KMS-11 (cell line): ENCODE measurements at regions not wholly inside any gene's neighbourhood (a gene's known extent, or its start where the extent isn't known, plus 50 kb on each side); places are given as distances from the start of the nearest gene placed in this dataset.

Experiments
- H2AFZ ChIP-seq: fragments of 200-600 bp; sonication (generic); 2 replicates; pipeline ENCODE4 v1.6.1; 2016; ENCODE audit warnings: antibody characterized with exemption, mixed run types, low read depth
- H3K27ac ChIP-seq: fragments of 200-600 bp; sonication (generic); 2 replicates; pipeline ENCODE4 v1.6.1; 2016; ENCODE audit warnings: mild to moderate bottlenecking, mixed run types
- H3K27me3 ChIP-seq: fragments of 200-600 bp; sonication (generic); 2 replicates; pipeline ENCODE4 v1.6.1; 2017; ENCODE audit warnings: mild to moderate bottlenecking, low read depth, mixed run types, moderate library complexity; ENCODE audit not compliant: insufficient read depth
- H3K36me3 ChIP-seq: fragments of 200-600 bp; sonication (generic); 2 replicates; pipeline ENCODE4 v1.6.1; 2017; ENCODE audit warnings: mild to moderate bottlenecking, mixed run types; ENCODE audit not compliant: insufficient read depth
- H3K4me1 ChIP-seq: fragments of 200-600 bp; sonication (generic); 2 replicates; pipeline ENCODE4 v1.6.1; 2016; ENCODE audit warnings: mild to moderate bottlenecking, low read depth, mixed run types; ENCODE audit not compliant: poor library complexity, severe bottlenecking
- H3K4me2 ChIP-seq: fragments of 200-600 bp; sonication (generic); 2 replicates; pipeline ENCODE4 v1.7.0; 2016; ENCODE audit warnings: mild to moderate bottlenecking, mixed run types
- H3K4me3 ChIP-seq: fragments of 200-600 bp; sonication (generic); IDR thresholded peaks from 2 replicates; pipeline ENCODE4 v1.6.1; 2017; ENCODE audit warnings: low read depth, low read length, mixed read lengths; ENCODE audit not compliant: insufficient read depth
- H3K79me2 ChIP-seq: fragments of 200-600 bp; sonication (generic); 2 replicates; pipeline ENCODE4 v1.6.1; 2016; ENCODE audit warnings: low read depth, mixed run types; ENCODE audit not compliant: insufficient read depth
- H3K9ac ChIP-seq: fragments of 200-600 bp; sonication (generic); 2 replicates; pipeline ENCODE4 v1.6.1; 2016; ENCODE audit warnings: mild to moderate bottlenecking, mixed run types
- H4K20me1 ChIP-seq: fragments of 200-600 bp; sonication (generic); 2 replicates; pipeline ENCODE4 v1.6.1; 2016; ENCODE audit warnings: mild to moderate bottlenecking, mixed run types; ENCODE audit not compliant: insufficient read depth
- TF ChIP-seq, protein P1 (sequence below): fragments of 200-600 bp; sonication (generic); conservative IDR thresholded peaks from 2 replicates; pipeline ENCODE4 v1.6.1; 2017; ENCODE audit warnings: low read depth, mild to moderate bottlenecking, antibody characterized with exemption, low read length, moderate library complexity, mixed read lengths

DNA sequence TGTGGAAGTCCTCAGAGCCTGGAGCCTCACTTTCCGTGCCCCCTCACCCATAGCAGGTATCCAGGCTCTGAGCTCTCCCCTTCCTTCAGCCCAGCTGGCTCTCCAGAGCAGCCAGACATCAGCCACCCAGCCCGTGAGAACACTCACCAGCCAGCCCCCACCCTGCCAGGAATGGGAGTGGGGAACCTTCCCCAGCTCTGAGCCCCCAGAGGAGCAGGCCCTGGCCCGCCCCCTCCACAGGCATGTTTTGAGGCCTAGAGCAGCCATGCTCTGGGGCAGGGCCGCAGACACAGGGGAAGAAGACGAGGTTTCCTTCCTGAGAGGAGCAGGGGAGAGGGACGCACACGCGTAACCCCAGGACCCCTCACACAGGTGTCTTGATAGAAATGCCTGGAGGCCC, 70.0 kb upstream of the COL13A1 start:
- H3K9ac ChIP-seq: no peak overlapping the region
- H4K20me1 ChIP-seq: no peaks in the 10 kb centered on the region
- no peak overlapping the region for H3K27ac ChIP-seq
- H3K79me2 ChIP-seq: no peaks in the 10 kb centered on the region
- peaks cover 21% of the 10 kb centered on the region for H3K4me1 ChIP-seq
- H3K4me2 ChIP-seq: no peak overlapping the region
- peaks cover 76% of the 10 kb centered on the region for H3K27me3 ChIP-seq
- no peak overlapping the region for H3K4me3 ChIP-seq
- H3K36me3 ChIP-seq: no peaks in the 10 kb centered on the region
- no peak overlapping the region for H2AFZ ChIP-seq
- TF ChIP-seq, protein P1, sequence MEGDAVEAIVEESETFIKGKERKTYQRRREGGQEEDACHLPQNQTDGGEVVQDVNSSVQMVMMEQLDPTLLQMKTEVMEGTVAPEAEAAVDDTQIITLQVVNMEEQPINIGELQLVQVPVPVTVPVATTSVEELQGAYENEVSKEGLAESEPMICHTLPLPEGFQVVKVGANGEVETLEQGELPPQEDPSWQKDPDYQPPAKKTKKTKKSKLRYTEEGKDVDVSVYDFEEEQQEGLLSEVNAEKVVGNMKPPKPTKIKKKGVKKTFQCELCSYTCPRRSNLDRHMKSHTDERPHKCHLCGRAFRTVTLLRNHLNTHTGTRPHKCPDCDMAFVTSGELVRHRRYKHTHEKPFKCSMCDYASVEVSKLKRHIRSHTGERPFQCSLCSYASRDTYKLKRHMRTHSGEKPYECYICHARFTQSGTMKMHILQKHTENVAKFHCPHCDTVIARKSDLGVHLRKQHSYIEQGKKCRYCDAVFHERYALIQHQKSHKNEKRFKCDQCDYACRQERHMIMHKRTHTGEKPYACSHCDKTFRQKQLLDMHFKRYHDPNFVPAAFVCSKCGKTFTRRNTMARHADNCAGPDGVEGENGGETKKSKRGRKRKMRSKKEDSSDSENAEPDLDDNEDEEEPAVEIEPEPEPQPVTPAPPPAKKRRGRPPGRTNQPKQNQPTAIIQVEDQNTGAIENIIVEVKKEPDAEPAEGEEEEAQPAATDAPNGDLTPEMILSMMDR: no peak

DNA sequence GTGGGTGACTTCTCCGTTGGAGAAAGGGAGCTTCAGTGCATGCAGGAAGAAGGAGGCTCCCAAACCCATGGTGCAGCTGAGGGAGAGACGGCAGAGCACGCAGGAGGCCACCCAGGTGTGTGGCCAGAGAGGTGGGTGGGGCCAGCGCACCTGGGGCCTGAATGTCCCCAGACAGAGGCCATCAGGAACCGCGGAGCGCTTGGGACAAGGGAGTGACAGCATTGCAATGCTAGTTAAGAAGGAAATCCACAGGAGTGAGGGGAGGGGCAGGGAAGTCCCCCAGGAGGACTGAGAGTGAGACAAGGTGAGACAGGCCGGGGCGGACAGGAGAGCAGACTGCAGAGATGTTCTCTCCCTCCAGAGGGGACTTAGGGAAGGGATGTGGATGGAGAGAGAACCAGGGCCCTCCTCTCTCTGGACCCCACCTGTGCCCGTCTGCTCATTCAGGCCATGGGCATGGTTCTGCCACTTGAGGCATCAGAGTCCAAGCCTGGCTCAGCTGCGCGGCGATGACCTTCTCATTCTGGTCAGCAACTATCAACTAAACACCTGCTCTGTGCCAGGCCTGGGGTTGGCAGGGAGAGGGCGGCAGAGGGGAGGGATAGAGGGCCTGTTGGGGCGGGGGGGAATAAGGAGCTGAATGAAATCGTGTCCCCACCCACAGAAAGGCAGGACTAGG, 69.4 kb upstream of the COL13A1 start:
- Histone ChIP-seq H4K20me1 (no peaks in the 10 kb centered on the region), H3K27me3 (peaks cover 77% of the 10 kb centered on the region), H2AFZ (no peak overlapping the region), H3K27ac (no peak overlapping the region), H3K4me2 (no peak overlapping the region), H3K79me2 (no peaks in the 10 kb centered on the region), H3K4me3 (no peak overlapping the region), H3K9ac (no peak overlapping the region), H3K4me1 (peaks cover 21% of the 10 kb centered on the region), H3K36me3 (no peaks in the 10 kb centered on the region)
- TF ChIP-seq, protein P1: no peak

DNA sequence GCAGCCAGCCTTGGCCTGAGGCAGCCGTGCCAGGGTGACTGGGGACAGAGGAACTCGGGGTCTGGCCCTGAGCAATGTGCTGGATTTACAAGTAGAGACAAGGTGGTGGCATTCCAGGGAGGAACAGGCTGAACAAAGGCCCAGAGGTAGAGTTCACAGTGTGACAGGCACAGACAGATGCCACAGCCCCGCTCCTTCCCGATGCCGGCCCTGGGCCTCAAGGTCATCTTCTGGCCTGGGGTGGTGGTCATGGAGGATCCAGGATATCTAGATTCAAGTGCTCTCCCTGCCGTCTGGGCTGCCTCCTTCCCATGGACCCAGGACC, 68.9 kb upstream of the COL13A1 start:
- no peak overlapping the region for H3K4me3 ChIP-seq
- TF ChIP-seq, protein P1: no peak
- no peaks in the 10 kb centered on the region for H3K79me2 ChIP-seq
- no peak overlapping the region for H3K4me2 ChIP-seq
- H3K36me3 ChIP-seq: no peaks in the 10 kb centered on the region
- H3K4me1 ChIP-seq: peaks cover 21% of the 10 kb centered on the region
- H3K27me3 ChIP-seq: peaks cover 78% of the 10 kb centered on the region
- no peak overlapping the region for H2AFZ ChIP-seq
- H3K9ac ChIP-seq: no peak overlapping the region
- H4K20me1 ChIP-seq: no peaks in the 10 kb centered on the region
- no peak overlapping the region for H3K27ac ChIP-seq

DNA sequence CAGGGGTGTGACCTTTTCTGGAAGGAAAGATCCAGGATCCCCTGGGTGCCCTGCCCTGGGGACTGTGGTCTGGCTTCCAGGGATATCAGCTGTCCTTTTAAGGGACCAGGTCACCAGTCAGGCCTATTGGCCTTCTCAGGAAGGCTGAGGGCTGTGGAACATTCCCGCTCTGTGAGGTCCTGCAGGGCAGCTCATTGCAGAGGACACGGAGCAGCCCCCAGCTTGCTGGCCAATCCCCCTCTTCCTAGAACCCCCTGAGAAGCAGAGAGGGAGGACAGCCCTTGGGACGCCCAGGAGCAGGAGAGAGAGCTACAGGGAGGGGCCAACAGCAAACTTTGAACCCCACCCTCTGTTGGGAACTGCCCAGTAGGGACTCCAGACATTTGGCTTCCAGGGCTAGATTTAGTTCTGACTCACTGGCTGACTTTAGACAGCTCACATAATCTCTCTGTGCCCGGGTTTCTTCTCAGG, 67.9 kb upstream of the COL13A1 start:
- peaks cover 82% of the 10 kb centered on the region for H3K27me3 ChIP-seq
- H3K4me1 ChIP-seq: peaks cover 21% of the 10 kb centered on the region
- H3K36me3 ChIP-seq: no peaks in the 10 kb centered on the region
- no peak overlapping the region for H3K27ac ChIP-seq
- H4K20me1 ChIP-seq: no peaks in the 10 kb centered on the region
- H3K79me2 ChIP-seq: no peaks in the 10 kb centered on the region
- H3K4me2 ChIP-seq: peak overlapping the region; percentile 44; the same call in 1 of the 2 replicates
- H2AFZ ChIP-seq: no peak overlapping the region
- no peak overlapping the region for H3K4me3 ChIP-seq
- no peak overlapping the region for H3K9ac ChIP-seq
- TF ChIP-seq, protein P1: no peak
